ENCODE measurements at regions not wholly inside any gene's neighbourhood (a gene's known extent, or its start where the extent isn't known, plus 50 kb on each side); places are given as distances from the start of the nearest gene placed in this dataset.

GRCh38 chr18:2326999-2327398 is 244.3 kb downstream of the METTL4 start:
- intact Hi-C loops (cut with DNase I) = no loop called here
- Histone ChIP-seq H3K9me3 (no peaks in the 10 kb centered on the region), H3K36me3 (ENCODE audit: insufficient read depth in 1 of 2, low read depth in 1 of 2) (no peaks in the 10 kb centered on the region), H3K4me1 (no peaks in the 10 kb centered on the region), H3K4me3 (no peak overlapping the region), H3K27ac (no peak overlapping the region), H3K27me3 (ENCODE audit: insufficient read depth in 3 of 3, low read length in 2 of 3) (peaks cover 0 to 3% (median 0%) of the 10 kb centered on the region in 3 donors)
- TF ChIP-seq CTCF (IDR thresholded peaks at IDR 0.05) = no peak
- DNase-seq (no peak), ATAC-seq (no peak)
- WGBS, 3 donors = 16 to 31% (median 17%) methylated on average over 6 of the region's 6 CpGs

- no peak for ATAC-seq
- Histone ChIP-seq H3K4me1 (no peaks in the 10 kb centered on the region), H3K27ac (no peak overlapping the region), H3K4me3 (no peak overlapping the region), H3K9me3 (no peaks in the 10 kb centered on the region), H3K36me3 (ENCODE audit: insufficient read depth in 1 of 2, low read depth in 1 of 2) (no peaks in the 10 kb centered on the region), H3K27me3 (ENCODE audit: insufficient read depth in 3 of 3, low read length in 2 of 3) (no peaks in the 10 kb centered on the region)
- no peak for TF ChIP-seq CTCF (IDR thresholded peaks at IDR 0.05)
- no peak for DNase-seq
- intact Hi-C loops (cut with DNase I) = no loop called here
- 16 to 27% (median 18%) methylated on average over 2 of the region's 2 CpGs for WGBS, 3 donors
Measured at GRCh38 chr18:2330764-2331163, 240.5 kb downstream of the METTL4 start.

GRCh38 chr18:2331491-2331890 is 239.8 kb downstream of the METTL4 start:
- Histone ChIP-seq H3K27ac (no peak overlapping the region), H3K27me3 (ENCODE audit: insufficient read depth in 3 of 3, low read length in 2 of 3) (no peaks in the 10 kb centered on the region), H3K36me3 (ENCODE audit: insufficient read depth in 1 of 2, low read depth in 1 of 2) (no peaks in the 10 kb centered on the region), H3K9me3 (no peaks in the 10 kb centered on the region), H3K4me3 (no peak overlapping the region), H3K4me1 (no peaks in the 10 kb centered on the region)
- ATAC-seq = no peak
- no peak for TF ChIP-seq CTCF (IDR thresholded peaks at IDR 0.05)
- DNase-seq = no peak
- intact Hi-C loops (cut with DNase I) = no loop called here
- 55 to 58% (median 55%) methylated on average over 4 of the region's 4 CpGs for WGBS, 3 donors

- intact Hi-C loops (cut with DNase I) = loop anchor here in 1 of 2 donors (5.0 kb wide), 1 partner anchor 210 kb away; no protein-coding TSS in a partner anchor
- Histone ChIP-seq H3K9me3 (no peaks in the 10 kb centered on the region), H3K4me3 (no peak overlapping the region), H3K27ac (no peak overlapping the region), H3K27me3 (ENCODE audit: insufficient read depth in 3 of 3, low read length in 2 of 3) (no peaks in the 10 kb centered on the region), H3K36me3 (ENCODE audit: insufficient read depth in 1 of 2, low read depth in 1 of 2) (no peaks in the 10 kb centered on the region), H3K4me1 (no peaks in the 10 kb centered on the region)
- DNase-seq (no peak), ATAC-seq (no peak)
- no peak for TF ChIP-seq CTCF (IDR thresholded peaks at IDR 0.05)
Measured at GRCh38 chr18:2336690-2337392, 234.5 kb downstream of the METTL4 start.
